ENCODE measurements at regions not wholly inside any gene's neighbourhood (a gene's known extent, or its start where the extent isn't known, plus 50 kb on each side); places are given as distances from the start of the nearest gene placed in this dataset.

GRCh38 chr3:78277801-78278200 lies 1237.9 kb downstream of the ROBO2 start:
- intact Hi-C loops (cut with DNase I): no loop called here
- Histone ChIP-seq H3K9me3 (no peaks in the 10 kb centered on the region), H3K27me3 (no peaks in the 10 kb centered on the region), H3K4me3 (no peak overlapping the region), H3K27ac (no peak overlapping the region), H3K36me3 (no peaks in the 10 kb centered on the region), H3K4me1 (no peaks in the 10 kb centered on the region)
- ATAC-seq: no peak
- DNase-seq: no peak
- TF ChIP-seq, protein P1, sequence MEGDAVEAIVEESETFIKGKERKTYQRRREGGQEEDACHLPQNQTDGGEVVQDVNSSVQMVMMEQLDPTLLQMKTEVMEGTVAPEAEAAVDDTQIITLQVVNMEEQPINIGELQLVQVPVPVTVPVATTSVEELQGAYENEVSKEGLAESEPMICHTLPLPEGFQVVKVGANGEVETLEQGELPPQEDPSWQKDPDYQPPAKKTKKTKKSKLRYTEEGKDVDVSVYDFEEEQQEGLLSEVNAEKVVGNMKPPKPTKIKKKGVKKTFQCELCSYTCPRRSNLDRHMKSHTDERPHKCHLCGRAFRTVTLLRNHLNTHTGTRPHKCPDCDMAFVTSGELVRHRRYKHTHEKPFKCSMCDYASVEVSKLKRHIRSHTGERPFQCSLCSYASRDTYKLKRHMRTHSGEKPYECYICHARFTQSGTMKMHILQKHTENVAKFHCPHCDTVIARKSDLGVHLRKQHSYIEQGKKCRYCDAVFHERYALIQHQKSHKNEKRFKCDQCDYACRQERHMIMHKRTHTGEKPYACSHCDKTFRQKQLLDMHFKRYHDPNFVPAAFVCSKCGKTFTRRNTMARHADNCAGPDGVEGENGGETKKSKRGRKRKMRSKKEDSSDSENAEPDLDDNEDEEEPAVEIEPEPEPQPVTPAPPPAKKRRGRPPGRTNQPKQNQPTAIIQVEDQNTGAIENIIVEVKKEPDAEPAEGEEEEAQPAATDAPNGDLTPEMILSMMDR (IDR thresholded peaks at IDR 0.05): no peak

DNA sequence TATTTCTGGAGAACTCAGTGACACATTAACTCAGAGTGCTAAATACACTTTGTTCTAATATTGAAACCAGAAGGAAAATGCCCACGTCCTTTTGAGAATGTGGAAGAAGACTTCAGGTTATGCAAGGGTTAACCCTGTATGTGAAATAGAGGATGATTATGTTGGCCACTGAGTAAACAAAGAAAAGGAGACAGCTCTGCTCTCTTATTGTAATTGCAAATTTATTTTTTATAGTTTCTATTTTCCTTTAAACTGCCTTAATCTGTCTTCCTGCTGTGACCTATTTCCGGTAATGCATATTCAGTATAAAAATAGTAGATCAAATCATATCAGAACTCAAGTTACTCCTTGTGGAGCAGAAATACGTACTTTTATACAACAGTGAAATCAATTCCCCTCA lies 1239.2 kb downstream of the ROBO2 start:
- intact Hi-C loops (cut with DNase I): no loop called here
- no peak for ATAC-seq
- H3K4me3 ChIP-seq: no peak overlapping the region
- H3K27ac ChIP-seq: no peak overlapping the region
- DNase-seq: no peak
- H3K9me3 ChIP-seq: no peaks in the 10 kb centered on the region
- no peaks in the 10 kb centered on the region for H3K27me3 ChIP-seq
- WGBS, 2 donors: 58 to 62% methylated on average over 3 of the region's 3 CpGs
- no peaks in the 10 kb centered on the region for H3K36me3 ChIP-seq
- H3K4me1 ChIP-seq: no peaks in the 10 kb centered on the region
- TF ChIP-seq, protein P1 (IDR thresholded peaks at IDR 0.05): no peak

GRCh38 chr3:78281381-78281780 lies 1241.5 kb downstream of the ROBO2 start:
- no peak for DNase-seq
- H3K36me3 ChIP-seq: no peaks in the 10 kb centered on the region
- H3K4me1 ChIP-seq: no peaks in the 10 kb centered on the region
- TF ChIP-seq, protein P1 (IDR thresholded peaks at IDR 0.05): no peak
- no peak overlapping the region for H3K4me3 ChIP-seq
- 88 to 94% methylated on average over 6 of the region's 6 CpGs for WGBS, 2 donors
- no peaks in the 10 kb centered on the region for H3K27me3 ChIP-seq
- intact Hi-C loops (cut with DNase I): no loop called here
- no peaks in the 10 kb centered on the region for H3K9me3 ChIP-seq
- no peak for ATAC-seq
- no peak overlapping the region for H3K27ac ChIP-seq

DNA sequence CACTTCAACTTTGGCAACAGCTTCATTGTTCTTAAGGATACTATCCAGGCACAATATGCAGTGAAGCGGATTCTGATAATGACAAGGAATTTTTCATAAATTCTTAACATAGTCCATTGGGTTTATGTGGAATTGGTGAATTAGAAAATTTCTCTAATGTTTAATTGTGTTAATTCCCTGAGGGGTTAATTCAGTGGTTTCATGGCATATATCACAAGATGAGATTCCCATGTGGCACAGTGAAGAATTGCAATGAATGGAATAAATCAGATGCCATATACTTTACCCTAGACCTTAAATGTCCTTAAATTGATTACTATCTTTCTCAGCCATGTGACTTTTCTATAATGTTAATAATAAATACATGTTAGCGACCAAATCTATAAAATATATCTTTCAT lies 1244.1 kb downstream of the ROBO2 start:
- H3K4me3 ChIP-seq: no peak overlapping the region
- TF ChIP-seq, protein P1 (IDR thresholded peaks at IDR 0.05): no peak
- DNase-seq (no peak), ATAC-seq (no peak)
- no peaks in the 10 kb centered on the region for H3K4me1 ChIP-seq
- H3K9me3 ChIP-seq: no peaks in the 10 kb centered on the region
- intact Hi-C loops (cut with DNase I): no loop called here
- no peaks in the 10 kb centered on the region for H3K36me3 ChIP-seq
- 84 to 86% methylated on average over 2 of the region's 2 CpGs for WGBS, 2 donors
- H3K27ac ChIP-seq: no peak overlapping the region
- no peaks in the 10 kb centered on the region for H3K27me3 ChIP-seq

All from heart right ventricle (tissue), 16 donors.